ENCODE measurements at regions not wholly inside any gene's neighbourhood (a gene's known extent, or its start where the extent isn't known, plus 50 kb on each side); places are given as distances from the start of the nearest gene placed in this dataset.

- Mint-ChIP-seq H3K36me3 (no peaks in the 10 kb centered on the region), H3K27ac (no peak overlapping the region), H3K4me3 (no peak overlapping the region), H3K9me3 (peaks cover 0 to 3% (median 0%) of the 10 kb centered on the region in 3 donors), H3K27me3 (peaks cover 6 to 8% of the 10 kb centered on the region in 2 donors), H3K4me1 (no peaks in the 10 kb centered on the region)
- 71% methylated on average over 1 of the region's 6 CpGs for WGBS (ENCODE audit: insufficient coverage)
- ChIA-PET CTCF (no interaction called here), POLR2A (no interaction called here)
- Histone ChIP-seq H3K36me3 (ENCODE audit: control insufficient read depth in 2 of 2, extremely low read depth in 1 of 2, insufficient read depth in 1 of 2, low read length in 1 of 2) (no peaks in the 10 kb centered on the region), H3K4me3 (ENCODE audit: control insufficient read depth in 1 of 2, extremely low read depth in 1 of 2, low read length in 1 of 2) (no peak overlapping the region), H3K27ac (ENCODE audit: low read length) (no peak overlapping the region), H3K27me3 (replicated peaks in 1 of 2; ENCODE audit: control insufficient read depth in 2 of 2, extremely low read depth in 1 of 2, insufficient read depth in 2 of 2, low read length in 1 of 2) (peaks cover 0 to 19% of the 10 kb centered on the region in 2 experiments), H3K9me3 (no peaks in the 10 kb centered on the region), H3K4me1 (ENCODE audit: control insufficient read depth in 1 of 2, extremely low read depth in 1 of 2, insufficient read depth in 2 of 2, low read length in 2 of 2) (no peaks in the 10 kb centered on the region)
- ATAC-seq (replicated peaks in 1 of 4) = no peak
- no peak for DNase-seq
Measured at GRCh38 chr2:71829008-71829407, 318.7 kb downstream of the CYP26B1 start.

- no peak overlapping the region for H3K27ac ChIP-seq (ENCODE audit: low read length)
- POLR2A ChIA-PET = no interaction called here
Measured at GRCh38 chr2:71827973-71828372, 319.7 kb downstream of the CYP26B1 start.

GRCh38 chr2:71827524-71827901 lies 320.1 kb downstream of the CYP26B1 start:
- H3K36me3 ChIP-seq (ENCODE audit: control insufficient read depth in 2 of 2, extremely low read depth in 1 of 2, insufficient read depth in 1 of 2, low read length in 1 of 2) = no peaks in the 10 kb centered on the region

More at GRCh38 chr2:71827973-71828372, 319.7 kb downstream of the CYP26B1 start:
- H3K4me3 Mint-ChIP-seq = no peak overlapping the region
- DNase-seq (no peak), ATAC-seq (replicated peaks in 1 of 4) (no peak)
- H3K4me3 ChIP-seq (ENCODE audit: control insufficient read depth in 1 of 2, extremely low read depth in 1 of 2, low read length in 1 of 2) = no peak overlapping the region
- H3K27me3 ChIP-seq (replicated peaks in 1 of 2; ENCODE audit: control insufficient read depth in 2 of 2, extremely low read depth in 1 of 2, insufficient read depth in 2 of 2, low read length in 1 of 2) = peaks cover 0 to 19% of the 10 kb centered on the region in 2 experiments
- no peak overlapping the region for H3K27ac Mint-ChIP-seq
- peaks cover 8 to 10% of the 10 kb centered on the region in 2 donors for H3K27me3 Mint-ChIP-seq
- H3K4me1 ChIP-seq (ENCODE audit: control insufficient read depth in 1 of 2, extremely low read depth in 1 of 2, insufficient read depth in 2 of 2, low read length in 2 of 2) = no peaks in the 10 kb centered on the region
- H3K4me1 Mint-ChIP-seq = no peaks in the 10 kb centered on the region
- CTCF ChIA-PET = no interaction called here
- H3K9me3 Mint-ChIP-seq = peaks cover 0 to 3% (median 0%) of the 10 kb centered on the region in 3 donors
- H3K9me3 ChIP-seq = no peaks in the 10 kb centered on the region
- WGBS (ENCODE audit: insufficient coverage) = 89% methylated on average over 5 of the region's 7 CpGs
- no peaks in the 10 kb centered on the region for H3K36me3 ChIP-seq (ENCODE audit: control insufficient read depth in 2 of 2, extremely low read depth in 1 of 2, insufficient read depth in 1 of 2, low read length in 1 of 2)
- H3K36me3 Mint-ChIP-seq = no peaks in the 10 kb centered on the region

GRCh38 chr2:71826826-71827523 lies 320.7 kb downstream of the CYP26B1 start:
- Histone ChIP-seq H3K4me1 (ENCODE audit: control insufficient read depth in 1 of 2, extremely low read depth in 1 of 2, insufficient read depth in 2 of 2, low read length in 2 of 2) (no peaks in the 10 kb centered on the region), H3K36me3 (ENCODE audit: control insufficient read depth in 2 of 2, extremely low read depth in 1 of 2, insufficient read depth in 1 of 2, low read length in 1 of 2) (no peaks in the 10 kb centered on the region), H3K9me3 (no peaks in the 10 kb centered on the region), H3K4me3 (ENCODE audit: control insufficient read depth in 1 of 2, extremely low read depth in 1 of 2, low read length in 1 of 2) (no peak overlapping the region), H3K27me3 (replicated peaks in 1 of 2; ENCODE audit: control insufficient read depth in 2 of 2, extremely low read depth in 1 of 2, insufficient read depth in 2 of 2, low read length in 1 of 2) (peaks cover 0 to 16% of the 10 kb centered on the region in 2 experiments), H3K27ac (ENCODE audit: low read length) (no peak overlapping the region)
- Mint-ChIP-seq H3K4me1 (no peaks in the 10 kb centered on the region), H3K27ac (no peak overlapping the region), H3K27me3 (peaks cover 11 to 13% of the 10 kb centered on the region in 2 donors), H3K36me3 (no peaks in the 10 kb centered on the region), H3K9me3 (peaks cover 0 to 3% (median 0%) of the 10 kb centered on the region in 3 donors), H3K4me3 (no peak overlapping the region)
- DNase-seq = no peak
- 75% methylated on average over 2 of the region's 5 CpGs for WGBS (ENCODE audit: insufficient coverage)
- ChIA-PET CTCF (interaction anchor here in 1 of 2 donors (0.8 kb wide), 1 partner anchor 13 kb away, joined by 4 read pairs; no protein-coding TSS in a partner anchor), POLR2A (no interaction called here)
- ATAC-seq (replicated peaks in 1 of 4) = no peak

More at GRCh38 chr2:71827524-71827901, 320.1 kb downstream of the CYP26B1 start:
- ChIA-PET POLR2A (no interaction called here), CTCF (no interaction called here)
- H3K9me3 ChIP-seq = no peaks in the 10 kb centered on the region
- ATAC-seq (replicated peaks in 1 of 4) (no peak), DNase-seq (no peak)
- Mint-ChIP-seq H3K27ac (no peak overlapping the region), H3K4me3 (no peak overlapping the region), H3K27me3 (peaks cover 11 to 13% of the 10 kb centered on the region in 2 donors), H3K36me3 (no peaks in the 10 kb centered on the region), H3K9me3 (peaks cover 0 to 3% (median 0%) of the 10 kb centered on the region in 3 donors), H3K4me1 (no peaks in the 10 kb centered on the region)
- no peak overlapping the region for H3K27ac ChIP-seq (ENCODE audit: low read length)
- H3K4me3 ChIP-seq (ENCODE audit: control insufficient read depth in 1 of 2, extremely low read depth in 1 of 2, low read length in 1 of 2) = no peak overlapping the region
- 93% methylated on average over 3 of the region's 6 CpGs for WGBS (ENCODE audit: insufficient coverage)
- no peaks in the 10 kb centered on the region for H3K4me1 ChIP-seq (ENCODE audit: control insufficient read depth in 1 of 2, extremely low read depth in 1 of 2, insufficient read depth in 2 of 2, low read length in 2 of 2)
- H3K27me3 ChIP-seq (replicated peaks in 1 of 2; ENCODE audit: control insufficient read depth in 2 of 2, extremely low read depth in 1 of 2, insufficient read depth in 2 of 2, low read length in 1 of 2) = peaks cover 0 to 16% of the 10 kb centered on the region in 2 experiments

GRCh38 chr2:71826299-71826698 lies 321.4 kb downstream of the CYP26B1 start:
- H3K36me3 Mint-ChIP-seq = no peaks in the 10 kb centered on the region
- no peak overlapping the region for H3K4me3 Mint-ChIP-seq
- Histone ChIP-seq H3K27me3 (replicated peaks in 1 of 2; ENCODE audit: control insufficient read depth in 2 of 2, extremely low read depth in 1 of 2, insufficient read depth in 2 of 2, low read length in 1 of 2) (peaks cover 0 to 14% of the 10 kb centered on the region in 2 experiments), H3K27ac (ENCODE audit: low read length) (no peak overlapping the region), H3K4me3 (ENCODE audit: control insufficient read depth in 1 of 2, extremely low read depth in 1 of 2, low read length in 1 of 2) (no peak overlapping the region), H3K4me1 (ENCODE audit: control insufficient read depth in 1 of 2, extremely low read depth in 1 of 2, insufficient read depth in 2 of 2, low read length in 2 of 2) (no peaks in the 10 kb centered on the region), H3K9me3 (no peaks in the 10 kb centered on the region), H3K36me3 (ENCODE audit: control insufficient read depth in 2 of 2, extremely low read depth in 1 of 2, insufficient read depth in 1 of 2, low read length in 1 of 2) (no peaks in the 10 kb centered on the region)
- peaks cover 11 to 13% of the 10 kb centered on the region in 2 donors for H3K27me3 Mint-ChIP-seq
- 43% methylated on average over 1 of the region's 3 CpGs for WGBS (ENCODE audit: insufficient coverage)
- no peak for ATAC-seq (replicated peaks in 1 of 4)
- no peaks in the 10 kb centered on the region for H3K4me1 Mint-ChIP-seq
- no peak for DNase-seq
- CTCF ChIA-PET = interaction anchor here in 1 of 2 donors (0.8 kb wide), 1 partner anchor 12 kb away, joined by 4 read pairs; no protein-coding TSS in a partner anchor
- H3K9me3 Mint-ChIP-seq = peaks cover 0 to 3% (median 0%) of the 10 kb centered on the region in 3 donors
- H3K27ac Mint-ChIP-seq = no peak overlapping the region
- POLR2A ChIA-PET = no interaction called here

- DNase-seq = no peak
- ChIA-PET CTCF (no interaction called here), POLR2A (no interaction called here)
- no peaks in the 10 kb centered on the region for H3K4me1 ChIP-seq (ENCODE audit: control insufficient read depth in 1 of 2, extremely low read depth in 1 of 2, insufficient read depth in 2 of 2, low read length in 2 of 2)
- Mint-ChIP-seq H3K36me3 (no peaks in the 10 kb centered on the region), H3K27ac (no peak overlapping the region), H3K27me3 (peaks cover 4 to 5% of the 10 kb centered on the region in 2 donors), H3K4me3 (no peak overlapping the region), H3K9me3 (peaks cover 0 to 3% (median 0%) of the 10 kb centered on the region in 3 donors), H3K4me1 (no peaks in the 10 kb centered on the region)
- no peaks in the 10 kb centered on the region for H3K9me3 ChIP-seq
- no CpG with 5 or more reads among the region's 2 CpGs for WGBS (ENCODE audit: insufficient coverage)
- H3K27me3 ChIP-seq (replicated peaks in 1 of 2; ENCODE audit: control insufficient read depth in 2 of 2, extremely low read depth in 1 of 2, insufficient read depth in 2 of 2, low read length in 1 of 2) = peaks cover 0 to 4% of the 10 kb centered on the region in 2 experiments
- no peak overlapping the region for H3K4me3 ChIP-seq (ENCODE audit: control insufficient read depth in 1 of 2, extremely low read depth in 1 of 2, low read length in 1 of 2)
- no peak for ATAC-seq (replicated peaks in 1 of 4)
- no peaks in the 10 kb centered on the region for H3K36me3 ChIP-seq (ENCODE audit: control insufficient read depth in 2 of 2, extremely low read depth in 1 of 2, insufficient read depth in 1 of 2, low read length in 1 of 2)
- no peak overlapping the region for H3K27ac ChIP-seq (ENCODE audit: low read length)
Measured at GRCh38 chr2:71824436-71824835, 323.2 kb downstream of the CYP26B1 start.

All from T-cell (primary cell).